ENCODE measurements at regions not wholly inside any gene's neighbourhood (a gene's known extent, or its start where the extent isn't known, plus 50 kb on each side); places are given as distances from the start of the nearest gene placed in this dataset.

DNA sequence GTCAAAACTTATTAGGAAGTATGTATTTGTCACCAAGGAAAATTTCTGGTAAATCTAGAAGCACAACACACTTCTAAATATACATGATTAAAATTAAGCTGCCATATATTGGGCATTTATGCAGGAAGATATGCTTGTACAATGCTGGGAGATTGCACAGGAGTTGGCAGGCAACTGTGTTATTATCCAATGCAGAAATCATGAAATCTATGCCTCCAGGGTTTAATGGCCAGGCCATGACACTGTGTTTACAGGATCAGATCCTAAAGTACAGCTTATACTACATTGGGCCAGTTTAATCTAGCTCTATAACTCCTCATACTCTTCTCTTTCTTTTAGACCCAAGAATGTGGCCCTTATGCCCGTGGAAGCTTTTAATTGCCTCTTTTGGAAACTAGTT, 391.4 kb upstream of the DPH6 start:
- H3K36me3 ChIP-seq (ENCODE audit: low read depth) = no peaks in the 10 kb centered on the region
- no peak overlapping the region for H3K4me3 ChIP-seq (ENCODE audit: severe bottlenecking)
- TF ChIP-seq, protein P1, sequence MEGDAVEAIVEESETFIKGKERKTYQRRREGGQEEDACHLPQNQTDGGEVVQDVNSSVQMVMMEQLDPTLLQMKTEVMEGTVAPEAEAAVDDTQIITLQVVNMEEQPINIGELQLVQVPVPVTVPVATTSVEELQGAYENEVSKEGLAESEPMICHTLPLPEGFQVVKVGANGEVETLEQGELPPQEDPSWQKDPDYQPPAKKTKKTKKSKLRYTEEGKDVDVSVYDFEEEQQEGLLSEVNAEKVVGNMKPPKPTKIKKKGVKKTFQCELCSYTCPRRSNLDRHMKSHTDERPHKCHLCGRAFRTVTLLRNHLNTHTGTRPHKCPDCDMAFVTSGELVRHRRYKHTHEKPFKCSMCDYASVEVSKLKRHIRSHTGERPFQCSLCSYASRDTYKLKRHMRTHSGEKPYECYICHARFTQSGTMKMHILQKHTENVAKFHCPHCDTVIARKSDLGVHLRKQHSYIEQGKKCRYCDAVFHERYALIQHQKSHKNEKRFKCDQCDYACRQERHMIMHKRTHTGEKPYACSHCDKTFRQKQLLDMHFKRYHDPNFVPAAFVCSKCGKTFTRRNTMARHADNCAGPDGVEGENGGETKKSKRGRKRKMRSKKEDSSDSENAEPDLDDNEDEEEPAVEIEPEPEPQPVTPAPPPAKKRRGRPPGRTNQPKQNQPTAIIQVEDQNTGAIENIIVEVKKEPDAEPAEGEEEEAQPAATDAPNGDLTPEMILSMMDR (IDR thresholded peaks at IDR 0.05; ENCODE audit: poor library complexity, severe bottlenecking) = no peak
- no peaks in the 10 kb centered on the region for H3K4me1 ChIP-seq (ENCODE audit: insufficient read depth, poor library complexity, severe bottlenecking)
- no peak overlapping the region for H3K27ac ChIP-seq (ENCODE audit: poor library complexity, severe bottlenecking)
- H3K9me3 ChIP-seq (ENCODE audit: severe bottlenecking) = no peaks in the 10 kb centered on the region
- ATAC-seq (ENCODE audit: low read depth) (no peak), DNase-seq (ENCODE audit: low spot score) (no peak)
- no peaks in the 10 kb centered on the region for H3K27me3 ChIP-seq (ENCODE audit: insufficient read depth, poor library complexity, severe bottlenecking)

DNA sequence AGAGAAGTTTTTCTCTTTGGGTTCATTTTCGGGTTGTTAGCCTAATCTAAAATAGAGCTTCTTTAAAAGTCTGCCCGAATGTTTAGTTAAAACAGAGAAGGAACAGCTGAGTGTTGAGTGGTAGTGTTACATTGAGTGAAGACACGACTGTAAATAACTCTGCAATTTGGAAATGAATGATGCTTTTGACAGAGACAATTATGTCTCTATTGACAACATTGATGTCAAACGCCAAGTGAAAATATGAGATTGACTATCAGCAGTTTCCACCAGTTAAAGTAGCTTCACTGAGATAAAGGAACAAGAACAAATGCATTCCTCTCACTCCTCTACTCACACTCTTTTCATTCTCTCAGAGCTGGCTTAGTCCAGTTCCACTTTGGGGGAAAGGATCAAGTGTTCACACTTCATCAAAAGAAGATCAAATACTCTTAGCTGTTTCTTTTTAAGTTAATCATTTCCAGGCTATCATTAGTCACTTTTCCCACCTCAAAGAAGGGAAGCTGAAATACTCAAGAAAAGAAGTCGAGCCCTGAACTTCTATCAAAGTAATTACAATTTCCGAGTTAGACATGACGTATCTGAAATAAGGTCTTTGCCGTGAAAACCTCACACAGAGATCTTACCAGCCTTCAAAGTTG, 399.1 kb upstream of the DPH6 start:
- TF ChIP-seq, protein P1 (IDR thresholded peaks at IDR 0.05; ENCODE audit: poor library complexity, severe bottlenecking) = no peak
- Histone ChIP-seq H3K36me3 (ENCODE audit: low read depth) (no peaks in the 10 kb centered on the region), H3K9me3 (ENCODE audit: severe bottlenecking) (no peaks in the 10 kb centered on the region), H3K4me3 (ENCODE audit: severe bottlenecking) (no peak overlapping the region), H3K4me1 (ENCODE audit: insufficient read depth, poor library complexity, severe bottlenecking) (no peaks in the 10 kb centered on the region), H3K27me3 (ENCODE audit: insufficient read depth, poor library complexity, severe bottlenecking) (no peaks in the 10 kb centered on the region), H3K27ac (ENCODE audit: poor library complexity, severe bottlenecking) (no peak overlapping the region)
- DNase-seq (ENCODE audit: low spot score) (no peak), ATAC-seq (ENCODE audit: low read depth) (no peak)

DNA sequence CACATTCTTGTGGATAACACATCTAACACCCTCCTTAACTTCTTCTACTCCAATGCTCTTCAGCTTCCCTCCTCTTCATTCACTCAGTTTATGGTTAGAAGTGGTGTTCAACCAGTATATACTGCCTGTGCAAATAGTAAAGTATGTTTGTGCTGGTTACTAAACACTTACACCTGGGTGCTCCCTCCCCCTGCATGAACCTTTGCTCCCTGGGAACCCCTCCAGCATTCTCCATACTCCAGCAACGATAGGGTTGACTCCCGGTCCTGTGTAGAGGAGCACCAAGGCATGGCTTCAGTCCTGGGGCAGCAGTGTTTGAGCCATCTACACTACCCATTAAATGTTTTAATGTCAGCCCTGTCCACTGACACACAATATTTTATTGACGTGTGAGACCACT, 407.5 kb upstream of the DPH6 start:
- TF ChIP-seq, protein P1 (IDR thresholded peaks at IDR 0.05; ENCODE audit: poor library complexity, severe bottlenecking) = no peak
- no peak for ATAC-seq (ENCODE audit: low read depth)

DNA sequence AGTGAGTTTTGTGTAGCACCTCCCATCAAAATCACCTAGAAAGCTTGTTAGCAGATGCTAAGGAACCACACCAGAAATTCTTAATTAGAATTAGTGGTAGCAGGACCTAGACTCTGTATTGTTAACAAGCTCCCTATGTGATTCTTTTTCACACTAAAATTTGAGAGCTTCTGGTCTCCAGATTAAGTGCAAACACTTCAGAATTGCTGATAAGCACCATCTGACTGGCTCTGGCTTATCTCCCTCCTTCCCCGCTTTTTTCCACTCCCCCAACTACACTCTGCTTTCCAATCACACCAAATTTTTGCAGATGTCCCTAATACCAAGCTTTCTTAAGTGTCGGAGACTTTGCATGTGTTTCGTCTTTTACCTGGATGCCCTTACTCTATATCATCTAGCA, 410.1 kb upstream of the DPH6 start:
- DNase-seq (ENCODE audit: low spot score) = no peak
- peaks cover 4% of the 10 kb centered on the region for H3K4me1 ChIP-seq (ENCODE audit: insufficient read depth, poor library complexity, severe bottlenecking)

More for the DNA sequence above, 407.5 kb upstream of the DPH6 start:
- no peaks in the 10 kb centered on the region for H3K36me3 ChIP-seq (ENCODE audit: low read depth)
- H3K4me3 ChIP-seq (ENCODE audit: severe bottlenecking) = no peak overlapping the region
- H3K4me1 ChIP-seq (ENCODE audit: insufficient read depth, poor library complexity, severe bottlenecking) = peaks cover 3% of the 10 kb centered on the region
- DNase-seq (ENCODE audit: low spot score) = no peak
- H3K9me3 ChIP-seq (ENCODE audit: severe bottlenecking) = no peaks in the 10 kb centered on the region
- peaks cover 11% of the 10 kb centered on the region for H3K27me3 ChIP-seq (ENCODE audit: insufficient read depth, poor library complexity, severe bottlenecking)
- H3K27ac ChIP-seq (ENCODE audit: poor library complexity, severe bottlenecking) = no peak overlapping the region

DNA sequence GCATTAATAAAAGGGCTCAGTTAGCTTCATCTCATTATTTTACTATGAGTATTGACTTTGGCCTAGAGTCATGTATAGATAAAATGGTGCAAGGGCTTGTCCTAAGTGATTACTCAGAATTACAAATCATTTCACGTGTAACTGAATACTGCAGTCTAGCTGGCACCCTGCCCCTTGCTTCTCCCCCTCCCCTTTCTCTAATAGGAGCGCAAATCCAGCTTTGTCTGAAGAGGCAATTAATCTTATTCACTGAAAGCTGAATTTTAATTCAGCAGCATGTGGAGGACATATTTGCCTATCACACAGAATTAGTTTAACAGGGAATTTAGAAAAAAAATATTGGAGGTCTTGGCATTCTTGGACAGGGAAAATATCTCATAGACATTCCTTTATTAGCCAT, 412.1 kb upstream of the DPH6 start:
- H3K27ac ChIP-seq (ENCODE audit: poor library complexity, severe bottlenecking) = no peak overlapping the region
- H3K36me3 ChIP-seq (ENCODE audit: low read depth) = no peaks in the 10 kb centered on the region
- H3K4me3 ChIP-seq (ENCODE audit: severe bottlenecking) = no peak overlapping the region
- H3K9me3 ChIP-seq (ENCODE audit: severe bottlenecking) = no peaks in the 10 kb centered on the region
- H3K27me3 ChIP-seq (ENCODE audit: insufficient read depth, poor library complexity, severe bottlenecking) = peaks cover 5% of the 10 kb centered on the region
- DNase-seq (ENCODE audit: low spot score) (no peak), ATAC-seq (ENCODE audit: low read depth) (peak; percentile 88)
- H3K4me1 ChIP-seq (ENCODE audit: insufficient read depth, poor library complexity, severe bottlenecking) = peaks cover 4% of the 10 kb centered on the region
- TF ChIP-seq, protein P1 (IDR thresholded peaks at IDR 0.05; ENCODE audit: poor library complexity, severe bottlenecking) = no peak

More for the DNA sequence above, 410.1 kb upstream of the DPH6 start:
- TF ChIP-seq, protein P1 (IDR thresholded peaks at IDR 0.05; ENCODE audit: poor library complexity, severe bottlenecking) = no peak
- Histone ChIP-seq H3K27ac (ENCODE audit: poor library complexity, severe bottlenecking) (no peak overlapping the region), H3K36me3 (ENCODE audit: low read depth) (no peaks in the 10 kb centered on the region), H3K4me3 (ENCODE audit: severe bottlenecking) (no peak overlapping the region), H3K9me3 (ENCODE audit: severe bottlenecking) (no peaks in the 10 kb centered on the region), H3K27me3 (ENCODE audit: insufficient read depth, poor library complexity, severe bottlenecking) (peaks cover 11% of the 10 kb centered on the region)
- no peak for ATAC-seq (ENCODE audit: low read depth)
